ENCODE measurements at regions not wholly inside any gene's neighbourhood (a gene's known extent, or its start where the extent isn't known, plus 50 kb on each side); places are given as distances from the start of the nearest gene placed in this dataset.

DNA sequence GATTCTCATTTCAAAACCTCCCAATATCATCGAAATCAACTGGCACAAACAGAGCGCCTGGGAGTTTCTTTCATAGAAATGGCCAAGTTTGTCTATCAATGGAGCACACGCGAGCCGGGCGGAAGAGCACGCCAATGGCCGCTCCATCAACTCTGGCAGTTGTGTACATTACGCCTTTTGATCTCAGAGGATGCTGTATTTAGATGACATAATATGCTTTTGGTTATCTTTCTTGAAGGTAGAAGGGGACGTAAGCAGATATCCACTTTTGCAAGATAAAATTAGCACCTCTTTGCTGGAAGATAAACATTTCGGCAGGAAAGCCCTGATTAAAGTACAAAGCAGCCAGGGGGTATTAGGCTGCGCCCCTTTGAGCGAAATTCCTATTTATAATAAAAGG lies 287.4 kb downstream of the IRF8 start:
- TF ChIP-seq, protein P1, sequence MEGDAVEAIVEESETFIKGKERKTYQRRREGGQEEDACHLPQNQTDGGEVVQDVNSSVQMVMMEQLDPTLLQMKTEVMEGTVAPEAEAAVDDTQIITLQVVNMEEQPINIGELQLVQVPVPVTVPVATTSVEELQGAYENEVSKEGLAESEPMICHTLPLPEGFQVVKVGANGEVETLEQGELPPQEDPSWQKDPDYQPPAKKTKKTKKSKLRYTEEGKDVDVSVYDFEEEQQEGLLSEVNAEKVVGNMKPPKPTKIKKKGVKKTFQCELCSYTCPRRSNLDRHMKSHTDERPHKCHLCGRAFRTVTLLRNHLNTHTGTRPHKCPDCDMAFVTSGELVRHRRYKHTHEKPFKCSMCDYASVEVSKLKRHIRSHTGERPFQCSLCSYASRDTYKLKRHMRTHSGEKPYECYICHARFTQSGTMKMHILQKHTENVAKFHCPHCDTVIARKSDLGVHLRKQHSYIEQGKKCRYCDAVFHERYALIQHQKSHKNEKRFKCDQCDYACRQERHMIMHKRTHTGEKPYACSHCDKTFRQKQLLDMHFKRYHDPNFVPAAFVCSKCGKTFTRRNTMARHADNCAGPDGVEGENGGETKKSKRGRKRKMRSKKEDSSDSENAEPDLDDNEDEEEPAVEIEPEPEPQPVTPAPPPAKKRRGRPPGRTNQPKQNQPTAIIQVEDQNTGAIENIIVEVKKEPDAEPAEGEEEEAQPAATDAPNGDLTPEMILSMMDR (IDR thresholded peaks at IDR 0.05; ENCODE audit: low read depth, low read length), result no peak
- TF ChIP-seq MYC (IDR thresholded peaks at IDR 0.05; ENCODE audit: low read depth, low read length), result no peak
- TF ChIP-seq, protein P2, sequence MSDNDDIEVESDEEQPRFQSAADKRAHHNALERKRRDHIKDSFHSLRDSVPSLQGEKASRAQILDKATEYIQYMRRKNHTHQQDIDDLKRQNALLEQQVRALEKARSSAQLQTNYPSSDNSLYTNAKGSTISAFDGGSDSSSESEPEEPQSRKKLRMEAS (IDR thresholded peaks at IDR 0.05; ENCODE audit: low read depth, low read length), result no peak
